HG03378 (cell line): ENCODE measurements at regions not wholly inside any gene's neighbourhood (a gene's known extent, or its start where the extent isn't known, plus 50 kb on each side); places are given as distances from the start of the nearest gene placed in this dataset.

Source experiments
- ATAC-seq: cut with Tn5 transposase; IDR thresholded peaks from one replicate; pipeline ENCODE4 v1.9.1; 2021; ENCODE audit warnings: mild to moderate bottlenecking, moderate library complexity; ENCODE audit not compliant: unreplicated experiment

GRCh38 chr12:92650228-92650822 lies 52.5 kb upstream of the PLEKHG7 start:
- no peak for ATAC-seq

GRCh38 chr12:92649511-92650227 lies 53.1 kb upstream of the PLEKHG7 start:
- ATAC-seq = peak; percentile 91

- ATAC-seq = no peak
Measured at GRCh38 chr12:92648242-92649031, 54.4 kb upstream of the PLEKHG7 start.

- no peak for ATAC-seq
Measured at GRCh38 chr12:92641291-92641690, 61.5 kb upstream of the PLEKHG7 start.

- ATAC-seq = no peak
Measured at GRCh38 chr12:92640691-92641090, 62.1 kb upstream of the PLEKHG7 start.

- ATAC-seq = no peak
Measured at GRCh38 chr12:92639017-92639416, 63.8 kb upstream of the PLEKHG7 start.

GRCh38 chr12:92634730-92635129 lies 68.1 kb upstream of the PLEKHG7 start:
- ATAC-seq = no peak

GRCh38 chr12:92634202-92634601 lies 68.6 kb upstream of the PLEKHG7 start:
- ATAC-seq = no peak

GRCh38 chr12:92630968-92631367 lies 71.8 kb upstream of the PLEKHG7 start:
- no peak for ATAC-seq

GRCh38 chr12:92629349-92630065 lies 73.3 kb upstream of the PLEKHG7 start:
- ATAC-seq = no peak

GRCh38 chr12:92628476-92628875 lies 74.3 kb upstream of the PLEKHG7 start:
- ATAC-seq = no peak

- no peak for ATAC-seq
Measured at GRCh38 chr12:92627511-92627910, 75.3 kb upstream of the PLEKHG7 start.

GRCh38 chr12:92625639-92626310 lies 77.0 kb upstream of the PLEKHG7 start:
- ATAC-seq = no peak

- no peak for ATAC-seq
Measured at GRCh38 chr12:92624236-92624635, 78.6 kb upstream of the PLEKHG7 start.

- no peak for ATAC-seq
Measured at GRCh38 chr12:92623386-92623785, 79.4 kb upstream of the PLEKHG7 start.

GRCh38 chr12:92621833-92622232 lies 81.0 kb upstream of the PLEKHG7 start:
- ATAC-seq = no peak

GRCh38 chr12:92621312-92621711 lies 81.5 kb upstream of the PLEKHG7 start:
- ATAC-seq = no peak

- ATAC-seq = no peak
Measured at GRCh38 chr12:92619730-92620684, 82.8 kb upstream of the PLEKHG7 start.

GRCh38 chr12:92619026-92619425 lies 83.8 kb upstream of the PLEKHG7 start:
- no peak for ATAC-seq

- no peak for ATAC-seq
Measured at GRCh38 chr12:92615703-92616102, 87.1 kb upstream of the PLEKHG7 start.
